ENCODE measurements at regions not wholly inside any gene's neighbourhood (a gene's known extent, or its start where the extent isn't known, plus 50 kb on each side); places are given as distances from the start of the nearest gene placed in this dataset.

DNA sequence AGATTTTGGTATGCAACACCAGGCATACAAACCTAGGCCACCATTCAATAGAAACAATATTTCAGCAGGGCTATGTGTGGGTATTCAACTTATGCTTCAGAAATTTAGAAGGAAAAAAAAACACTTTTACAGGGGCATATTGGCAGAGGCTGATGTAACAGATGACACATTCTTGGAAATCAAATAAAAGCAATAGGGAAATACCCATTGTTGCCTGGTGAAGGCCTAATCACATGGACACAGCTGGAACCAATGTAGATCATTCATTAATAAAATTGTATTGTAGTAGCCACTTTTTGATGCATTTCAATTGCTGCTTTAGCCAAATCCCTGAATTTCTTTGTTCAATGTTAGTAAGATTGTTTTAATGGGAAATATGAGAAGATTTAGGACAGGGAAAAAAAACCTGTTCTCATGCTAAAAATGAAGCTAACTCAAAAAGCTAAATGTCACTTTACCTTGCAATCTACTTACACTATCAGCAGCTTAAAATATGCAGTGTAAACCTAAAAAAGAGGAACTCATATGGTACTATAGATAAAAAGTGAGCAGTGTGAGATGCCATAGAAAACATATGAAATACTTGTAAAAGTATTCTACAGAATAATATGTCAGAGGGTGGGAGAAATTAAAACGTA lies 289.4 kb downstream of the ZEB2 start:
- Histone ChIP-seq H3K9ac (ENCODE audit: low read depth, low read length) (no peak overlapping the region), H3K27ac (ENCODE audit: low read depth, low read length) (no peak overlapping the region), H3K36me3 (ENCODE audit: insufficient read depth, low read length) (no peaks in the 10 kb centered on the region), H3K9me3 (ENCODE audit: insufficient read depth, low read depth, low read length) (no peaks in the 10 kb centered on the region), H3K4me1 (ENCODE audit: insufficient read depth, low read length) (peaks cover 32% of the 10 kb centered on the region), H3K4me3 (ENCODE audit: low read length) (no peak overlapping the region), H3K27me3 (ENCODE audit: insufficient read depth, low read length) (no peaks in the 10 kb centered on the region)
- WGBS = no CpG with 5 or more reads among the region's 1 CpG

GRCh38 chr2:144230033-144230432 lies 289.9 kb downstream of the ZEB2 start:
- Histone ChIP-seq H3K9me3 (ENCODE audit: insufficient read depth, low read depth, low read length) (no peaks in the 10 kb centered on the region), H3K27ac (ENCODE audit: low read depth, low read length) (no peak overlapping the region), H3K4me3 (ENCODE audit: low read length) (no peak overlapping the region), H3K27me3 (ENCODE audit: insufficient read depth, low read length) (no peaks in the 10 kb centered on the region), H3K9ac (ENCODE audit: low read depth, low read length) (no peak overlapping the region), H3K36me3 (ENCODE audit: insufficient read depth, low read length) (no peaks in the 10 kb centered on the region), H3K4me1 (ENCODE audit: insufficient read depth, low read length) (peaks cover 31% of the 10 kb centered on the region)
- 98% methylated on average over 4 of the region's 4 CpGs for WGBS

DNA sequence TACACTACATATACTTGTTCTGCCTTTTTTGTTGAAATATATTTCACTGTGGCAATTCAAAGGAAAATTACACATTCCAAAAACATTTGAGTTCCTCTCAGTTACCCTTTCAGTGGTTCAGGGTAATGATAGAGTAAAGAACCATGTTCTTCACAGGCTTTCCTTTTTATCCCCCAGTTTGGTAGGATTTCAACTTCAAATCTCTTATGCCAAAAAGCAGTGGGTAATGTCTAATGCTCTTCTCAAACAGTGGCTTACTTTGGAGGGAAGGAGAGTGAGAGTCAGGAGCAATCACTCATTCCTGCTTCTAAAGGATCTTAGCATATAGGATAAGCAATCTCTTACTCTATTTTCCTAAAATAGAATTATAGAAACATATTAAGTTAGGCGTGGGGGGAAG lies 290.6 kb downstream of the ZEB2 start:
- no peak overlapping the region for H3K9ac ChIP-seq (ENCODE audit: low read depth, low read length)
- H3K9me3 ChIP-seq (ENCODE audit: insufficient read depth, low read depth, low read length) = no peaks in the 10 kb centered on the region
- H3K27ac ChIP-seq (ENCODE audit: low read depth, low read length) = no peak overlapping the region
- no CpG with 5 or more reads among the region's 1 CpG for WGBS
- no peak overlapping the region for H3K4me3 ChIP-seq (ENCODE audit: low read length)
- no peaks in the 10 kb centered on the region for H3K36me3 ChIP-seq (ENCODE audit: insufficient read depth, low read length)
- no peaks in the 10 kb centered on the region for H3K27me3 ChIP-seq (ENCODE audit: insufficient read depth, low read length)
- peaks cover 23% of the 10 kb centered on the region for H3K4me1 ChIP-seq (ENCODE audit: insufficient read depth, low read length)

DNA sequence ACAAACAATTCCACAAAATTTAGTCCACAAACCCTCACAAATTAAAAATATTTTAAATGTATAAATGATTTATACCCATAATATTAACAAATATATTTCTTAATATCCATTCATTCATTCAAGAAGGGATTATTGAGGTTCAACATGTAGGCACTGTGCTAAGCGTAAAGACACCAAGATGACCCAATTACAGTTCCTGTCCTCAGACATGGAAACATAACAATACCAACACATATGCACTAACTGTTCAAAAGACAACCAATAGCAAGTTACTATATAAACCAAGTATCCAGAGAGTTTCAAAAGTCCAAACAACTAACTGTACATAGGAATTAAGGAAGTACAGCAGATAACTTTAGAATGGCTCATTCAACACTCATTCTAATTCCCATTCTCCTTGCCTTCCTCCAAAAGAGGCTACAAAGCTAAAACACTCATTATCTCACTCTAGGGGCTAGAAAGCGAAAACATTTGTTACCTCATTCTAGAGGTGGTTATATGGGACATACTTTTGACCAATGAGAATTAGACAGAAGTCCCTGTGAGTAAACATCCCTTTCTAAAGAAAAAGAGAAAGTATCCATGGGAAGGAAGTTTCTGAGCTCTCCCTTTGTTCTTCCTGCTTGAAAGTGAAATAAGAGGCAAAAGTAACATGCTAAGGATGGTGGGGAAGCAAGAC lies 292.4 kb downstream of the ZEB2 start:
- Histone ChIP-seq H3K27ac (ENCODE audit: low read depth, low read length) (no peak overlapping the region), H3K27me3 (ENCODE audit: insufficient read depth, low read length) (no peaks in the 10 kb centered on the region), H3K36me3 (ENCODE audit: insufficient read depth, low read length) (no peaks in the 10 kb centered on the region), H3K4me3 (ENCODE audit: low read length) (no peak overlapping the region), H3K9ac (ENCODE audit: low read depth, low read length) (no peak overlapping the region), H3K4me1 (ENCODE audit: insufficient read depth, low read length) (peaks cover 20% of the 10 kb centered on the region), H3K9me3 (ENCODE audit: insufficient read depth, low read depth, low read length) (no peaks in the 10 kb centered on the region)
- WGBS = 96% methylated on average over 2 of the region's 2 CpGs

DNA sequence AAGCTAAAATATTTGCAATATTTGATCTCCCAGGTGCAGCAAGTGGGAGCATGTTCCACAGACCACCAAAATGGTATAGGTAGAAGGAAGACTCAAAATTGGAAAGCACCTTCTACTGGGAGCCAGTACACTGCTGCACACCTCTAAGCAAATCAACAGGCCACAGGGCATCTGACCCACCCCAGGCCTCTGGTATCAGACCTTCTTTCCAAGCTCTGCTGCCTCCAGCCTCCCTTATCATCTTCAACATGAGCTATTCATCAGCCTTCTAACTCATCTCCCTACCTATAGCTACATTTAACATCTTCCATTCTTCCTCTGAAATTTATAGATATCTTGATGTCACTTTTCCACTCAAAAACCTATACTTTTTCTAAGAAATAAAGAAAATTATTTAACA lies 294.8 kb downstream of the ZEB2 start:
- Histone ChIP-seq H3K9me3 (ENCODE audit: insufficient read depth, low read depth, low read length) (no peaks in the 10 kb centered on the region), H3K4me3 (ENCODE audit: low read length) (no peak overlapping the region), H3K9ac (ENCODE audit: low read depth, low read length) (no peak overlapping the region), H3K36me3 (ENCODE audit: insufficient read depth, low read length) (no peaks in the 10 kb centered on the region), H3K27ac (ENCODE audit: low read depth, low read length) (no peak overlapping the region), H3K27me3 (ENCODE audit: insufficient read depth, low read length) (no peaks in the 10 kb centered on the region), H3K4me1 (ENCODE audit: insufficient read depth, low read length) (peaks cover 6% of the 10 kb centered on the region)

- Histone ChIP-seq H3K4me1 (ENCODE audit: insufficient read depth, low read length) (peaks cover 4% of the 10 kb centered on the region; the same call in 1 of the 2 replicates), H3K4me3 (ENCODE audit: low read length) (no peak overlapping the region), H3K9ac (ENCODE audit: low read depth, low read length) (no peak overlapping the region), H3K36me3 (ENCODE audit: insufficient read depth, low read length) (no peaks in the 10 kb centered on the region), H3K27me3 (ENCODE audit: insufficient read depth, low read length) (no peaks in the 10 kb centered on the region), H3K9me3 (ENCODE audit: insufficient read depth, low read depth, low read length) (no peaks in the 10 kb centered on the region), H3K27ac (ENCODE audit: low read depth, low read length) (no peak overlapping the region)
- WGBS = 100% methylated on average over 3 of the region's 3 CpGs
Measured at GRCh38 chr2:144224472-144224871, 295.4 kb downstream of the ZEB2 start.

GRCh38 chr2:144219979-144220378 lies 299.9 kb downstream of the ZEB2 start:
- no peak overlapping the region for H3K27ac ChIP-seq (ENCODE audit: low read depth, low read length)
- WGBS = 90% methylated on average over 1 of the region's 1 CpG
- no peak overlapping the region for H3K9ac ChIP-seq (ENCODE audit: low read depth, low read length)
- H3K9me3 ChIP-seq (ENCODE audit: insufficient read depth, low read depth, low read length) = no peaks in the 10 kb centered on the region
- no peaks in the 10 kb centered on the region for H3K4me1 ChIP-seq (ENCODE audit: insufficient read depth, low read length)
- H3K27me3 ChIP-seq (ENCODE audit: insufficient read depth, low read length) = no peaks in the 10 kb centered on the region
- no peak overlapping the region for H3K4me3 ChIP-seq (ENCODE audit: low read length)
- no peaks in the 10 kb centered on the region for H3K36me3 ChIP-seq (ENCODE audit: insufficient read depth, low read length)

- Histone ChIP-seq H3K27ac (ENCODE audit: low read depth, low read length) (no peak overlapping the region), H3K36me3 (ENCODE audit: insufficient read depth, low read length) (no peaks in the 10 kb centered on the region), H3K4me3 (ENCODE audit: low read length) (no peak overlapping the region), H3K27me3 (ENCODE audit: insufficient read depth, low read length) (no peaks in the 10 kb centered on the region), H3K9me3 (ENCODE audit: insufficient read depth, low read depth, low read length) (no peaks in the 10 kb centered on the region), H3K4me1 (ENCODE audit: insufficient read depth, low read length) (peaks cover 11% of the 10 kb centered on the region; the same call in 1 of the 2 replicates), H3K9ac (ENCODE audit: low read depth, low read length) (no peak overlapping the region)
- WGBS = 94% methylated on average over 4 of the region's 5 CpGs
Measured at GRCh38 chr2:144217853-144218633, 301.9 kb downstream of the ZEB2 start.

- Histone ChIP-seq H3K4me1 (ENCODE audit: insufficient read depth, low read length) (peaks cover 11% of the 10 kb centered on the region; the same call in 1 of the 2 replicates), H3K9me3 (ENCODE audit: insufficient read depth, low read depth, low read length) (no peaks in the 10 kb centered on the region), H3K4me3 (ENCODE audit: low read length) (no peak overlapping the region), H3K36me3 (ENCODE audit: insufficient read depth, low read length) (no peaks in the 10 kb centered on the region), H3K27ac (ENCODE audit: low read depth, low read length) (no peak overlapping the region), H3K9ac (ENCODE audit: low read depth, low read length) (no peak overlapping the region), H3K27me3 (ENCODE audit: insufficient read depth, low read length) (no peaks in the 10 kb centered on the region)
- WGBS = 95% methylated on average over 2 of the region's 2 CpGs
Measured at GRCh38 chr2:144215701-144216675, 303.9 kb downstream of the ZEB2 start.

- Histone ChIP-seq H3K4me1 (ENCODE audit: insufficient read depth, low read length) (peaks cover 11% of the 10 kb centered on the region; the same call in 1 of the 2 replicates), H3K9me3 (ENCODE audit: insufficient read depth, low read depth, low read length) (no peaks in the 10 kb centered on the region), H3K27me3 (ENCODE audit: insufficient read depth, low read length) (no peaks in the 10 kb centered on the region), H3K9ac (ENCODE audit: low read depth, low read length) (no peak overlapping the region), H3K36me3 (ENCODE audit: insufficient read depth, low read length) (no peaks in the 10 kb centered on the region), H3K27ac (ENCODE audit: low read depth, low read length) (no peak overlapping the region), H3K4me3 (ENCODE audit: low read length) (no peak overlapping the region)
- no CpG with 5 or more reads among the region's 1 CpG for WGBS
Measured at GRCh38 chr2:144215207-144215606, 304.7 kb downstream of the ZEB2 start.

Measured in HUES64 (cell line).